Type B pancreatic cell (in vitro differentiated cells): ENCODE measurements at regions not wholly inside any gene's neighbourhood (a gene's known extent, or its start where the extent isn't known, plus 50 kb on each side); places are given as distances from the start of the nearest gene placed in this dataset.

Experiments
- DNase-seq: peaks from one replicate; pipeline ENCODE4 v3.0.0; 2021; ENCODE audit warnings: mixed read lengths; ENCODE audit not compliant: unreplicated experiment; ENCODE audit errors: extremely low spot score
- H3K27ac Mint-ChIP-seq: 2 replicates; pipeline ENCODE4 v1.8.0; 2021; ENCODE audit warnings: mild to moderate bottlenecking, mixed read lengths
- H3K27me3 Mint-ChIP-seq: 2 replicates; pipeline ENCODE4 v1.8.0; 2021; ENCODE audit warnings: mixed read lengths
- H3K36me3 Mint-ChIP-seq: 2 replicates; pipeline ENCODE4 v1.8.0; 2021; ENCODE audit warnings: mixed read lengths
- H3K4me1 Mint-ChIP-seq: one replicate; pipeline ENCODE4 v1.8.0; 2021; ENCODE audit warnings: mixed read lengths; ENCODE audit not compliant: unreplicated experiment
- H3K4me3 Mint-ChIP-seq: 2 replicates; pipeline ENCODE4 v1.8.0; 2021; ENCODE audit warnings: mild to moderate bottlenecking, mixed read lengths
- H3K9me3 Mint-ChIP-seq: 2 replicates; pipeline ENCODE4 v1.8.0; 2021; ENCODE audit warnings: mixed read lengths
- TF ChIP-seq, protein P1 (sequence below): fragments of 200-600 bp; sonication (generic); conservative IDR thresholded peaks from 2 replicates; pipeline ENCODE4 v1.5.0; 2021; ENCODE audit warnings: antibody characterized with exemption, mild to moderate bottlenecking

DNA sequence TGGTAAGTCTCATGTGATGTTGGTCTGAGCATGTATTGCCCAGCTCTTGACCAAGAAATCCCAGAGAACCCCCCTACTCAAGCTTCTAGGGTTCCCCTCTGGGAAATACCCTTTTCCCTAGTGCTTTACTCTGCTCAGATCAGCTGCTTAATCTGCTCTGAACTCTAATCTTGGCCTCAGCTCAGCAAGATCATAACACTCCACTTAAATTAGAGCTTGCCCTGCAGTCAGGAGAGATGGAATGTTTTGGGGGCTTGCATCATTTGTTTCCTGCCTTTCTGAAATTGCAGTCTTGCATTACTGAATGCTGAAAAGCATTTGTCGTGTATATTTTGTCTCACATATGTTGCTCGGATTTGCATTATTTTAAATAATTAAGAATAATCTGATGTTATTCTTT is 1153.6 kb downstream of the FSTL5 start:
- no peak for DNase-seq
- no peak overlapping the region for H3K4me3 Mint-ChIP-seq
- TF ChIP-seq, protein P1, sequence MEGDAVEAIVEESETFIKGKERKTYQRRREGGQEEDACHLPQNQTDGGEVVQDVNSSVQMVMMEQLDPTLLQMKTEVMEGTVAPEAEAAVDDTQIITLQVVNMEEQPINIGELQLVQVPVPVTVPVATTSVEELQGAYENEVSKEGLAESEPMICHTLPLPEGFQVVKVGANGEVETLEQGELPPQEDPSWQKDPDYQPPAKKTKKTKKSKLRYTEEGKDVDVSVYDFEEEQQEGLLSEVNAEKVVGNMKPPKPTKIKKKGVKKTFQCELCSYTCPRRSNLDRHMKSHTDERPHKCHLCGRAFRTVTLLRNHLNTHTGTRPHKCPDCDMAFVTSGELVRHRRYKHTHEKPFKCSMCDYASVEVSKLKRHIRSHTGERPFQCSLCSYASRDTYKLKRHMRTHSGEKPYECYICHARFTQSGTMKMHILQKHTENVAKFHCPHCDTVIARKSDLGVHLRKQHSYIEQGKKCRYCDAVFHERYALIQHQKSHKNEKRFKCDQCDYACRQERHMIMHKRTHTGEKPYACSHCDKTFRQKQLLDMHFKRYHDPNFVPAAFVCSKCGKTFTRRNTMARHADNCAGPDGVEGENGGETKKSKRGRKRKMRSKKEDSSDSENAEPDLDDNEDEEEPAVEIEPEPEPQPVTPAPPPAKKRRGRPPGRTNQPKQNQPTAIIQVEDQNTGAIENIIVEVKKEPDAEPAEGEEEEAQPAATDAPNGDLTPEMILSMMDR: no peak
- no peaks in the 10 kb centered on the region for H3K27me3 Mint-ChIP-seq
- H3K27ac Mint-ChIP-seq: no peak overlapping the region
- no peaks in the 10 kb centered on the region for H3K4me1 Mint-ChIP-seq
- no peaks in the 10 kb centered on the region for H3K9me3 Mint-ChIP-seq
- H3K36me3 Mint-ChIP-seq: no peaks in the 10 kb centered on the region
